Neural crest cell (in vitro differentiated cells): ENCODE measurements at regions not wholly inside any gene's neighbourhood (a gene's known extent, or its start where the extent isn't known, plus 50 kb on each side); places are given as distances from the start of the nearest gene placed in this dataset.

Experiments used
- DNase-seq: peaks from one replicate; pipeline ENCODE4 v3.0.0; 2021; ENCODE audit warnings: low read depth, mixed read lengths, low spot score
- H3K27ac Mint-ChIP-seq: one replicate; pipeline ENCODE4 v1.8.0; 2021; ENCODE audit warnings: mild to moderate bottlenecking, mixed read lengths; ENCODE audit not compliant: unreplicated experiment
- H3K27me3 Mint-ChIP-seq: 2 replicates; pipeline ENCODE4 v1.8.0; 2021; ENCODE audit warnings: low read depth, mild to moderate bottlenecking, mixed read lengths
- H3K36me3 Mint-ChIP-seq: 2 replicates; pipeline ENCODE4 v1.8.0; 2021; ENCODE audit warnings: low read depth, mild to moderate bottlenecking, mixed read lengths
- H3K4me1 Mint-ChIP-seq: 2 replicates; pipeline ENCODE4 v1.8.0; 2021; ENCODE audit warnings: mixed read lengths
- H3K4me3 Mint-ChIP-seq: one replicate; pipeline ENCODE4 v1.8.0; 2021; ENCODE audit warnings: mild to moderate bottlenecking, mixed read lengths
- H3K9me3 Mint-ChIP-seq: 2 replicates; pipeline ENCODE4 v1.8.0; 2021; ENCODE audit warnings: mixed read lengths
- TF ChIP-seq, protein P1 (sequence below): fragments of 200-600 bp; sonication (generic); conservative IDR thresholded peaks from 2 replicates; pipeline ENCODE4 v1.5.0; 2021; ENCODE audit warnings: antibody characterized with exemption, mild to moderate bottlenecking

DNA sequence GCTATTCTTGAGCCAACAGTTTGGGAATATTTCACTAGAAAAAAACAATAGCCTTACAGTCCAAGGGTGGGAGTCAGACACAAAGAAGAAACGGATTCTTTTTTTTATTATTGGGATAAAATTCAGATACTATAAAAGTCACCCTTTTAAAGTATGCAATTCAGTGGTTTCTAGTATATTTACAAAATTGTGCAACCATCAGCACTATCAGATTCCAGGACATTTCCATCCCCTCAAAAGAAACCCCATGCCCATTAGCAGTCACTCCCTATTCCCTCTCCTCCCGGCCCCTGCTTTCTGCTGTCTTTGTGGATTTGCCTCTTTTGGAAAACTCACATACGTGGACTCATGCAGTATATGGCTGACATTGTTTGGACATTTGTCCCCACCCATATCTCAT lies 134.4 kb downstream of the C16orf95 start:
- TF ChIP-seq, protein P1, sequence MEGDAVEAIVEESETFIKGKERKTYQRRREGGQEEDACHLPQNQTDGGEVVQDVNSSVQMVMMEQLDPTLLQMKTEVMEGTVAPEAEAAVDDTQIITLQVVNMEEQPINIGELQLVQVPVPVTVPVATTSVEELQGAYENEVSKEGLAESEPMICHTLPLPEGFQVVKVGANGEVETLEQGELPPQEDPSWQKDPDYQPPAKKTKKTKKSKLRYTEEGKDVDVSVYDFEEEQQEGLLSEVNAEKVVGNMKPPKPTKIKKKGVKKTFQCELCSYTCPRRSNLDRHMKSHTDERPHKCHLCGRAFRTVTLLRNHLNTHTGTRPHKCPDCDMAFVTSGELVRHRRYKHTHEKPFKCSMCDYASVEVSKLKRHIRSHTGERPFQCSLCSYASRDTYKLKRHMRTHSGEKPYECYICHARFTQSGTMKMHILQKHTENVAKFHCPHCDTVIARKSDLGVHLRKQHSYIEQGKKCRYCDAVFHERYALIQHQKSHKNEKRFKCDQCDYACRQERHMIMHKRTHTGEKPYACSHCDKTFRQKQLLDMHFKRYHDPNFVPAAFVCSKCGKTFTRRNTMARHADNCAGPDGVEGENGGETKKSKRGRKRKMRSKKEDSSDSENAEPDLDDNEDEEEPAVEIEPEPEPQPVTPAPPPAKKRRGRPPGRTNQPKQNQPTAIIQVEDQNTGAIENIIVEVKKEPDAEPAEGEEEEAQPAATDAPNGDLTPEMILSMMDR, result no peak
- no peak for DNase-seq
- Mint-ChIP-seq H3K4me1 (peaks cover 34% of the 10 kb centered on the region), H3K27me3 (peaks cover 5% of the 10 kb centered on the region), H3K27ac (no peak overlapping the region), H3K4me3 (no peak overlapping the region), H3K9me3 (peaks cover 10% of the 10 kb centered on the region), H3K36me3 (peaks cover 8% of the 10 kb centered on the region)

DNA sequence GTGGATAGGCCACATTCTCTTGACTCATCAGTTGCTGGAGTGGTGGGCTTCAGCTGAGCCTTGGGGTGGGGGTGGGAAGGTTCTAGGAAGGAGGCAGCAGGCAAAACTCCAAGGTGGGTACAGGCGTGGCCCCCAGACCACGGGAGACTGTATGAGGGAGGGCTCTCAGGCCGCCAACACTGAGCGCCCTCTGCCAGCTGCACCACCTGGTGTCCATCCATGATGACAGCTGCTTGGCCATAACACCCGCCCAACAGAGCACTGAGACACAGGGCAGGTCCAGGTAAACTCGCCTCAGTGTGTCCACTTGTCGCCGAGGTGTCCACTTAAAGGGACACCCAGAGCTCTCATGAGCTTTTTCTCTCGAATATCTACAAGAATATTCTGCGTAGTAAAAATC lies 133.5 kb downstream of the C16orf95 start:
- TF ChIP-seq, protein P1, result no peak
- H3K4me3 Mint-ChIP-seq, result no peak overlapping the region
- peaks cover 11% of the 10 kb centered on the region for H3K9me3 Mint-ChIP-seq
- no peak overlapping the region for H3K27ac Mint-ChIP-seq
- no peak for DNase-seq
- H3K27me3 Mint-ChIP-seq, result no peaks in the 10 kb centered on the region
- peaks cover 29% of the 10 kb centered on the region for H3K4me1 Mint-ChIP-seq
- H3K36me3 Mint-ChIP-seq, result peaks cover 8% of the 10 kb centered on the region

DNA sequence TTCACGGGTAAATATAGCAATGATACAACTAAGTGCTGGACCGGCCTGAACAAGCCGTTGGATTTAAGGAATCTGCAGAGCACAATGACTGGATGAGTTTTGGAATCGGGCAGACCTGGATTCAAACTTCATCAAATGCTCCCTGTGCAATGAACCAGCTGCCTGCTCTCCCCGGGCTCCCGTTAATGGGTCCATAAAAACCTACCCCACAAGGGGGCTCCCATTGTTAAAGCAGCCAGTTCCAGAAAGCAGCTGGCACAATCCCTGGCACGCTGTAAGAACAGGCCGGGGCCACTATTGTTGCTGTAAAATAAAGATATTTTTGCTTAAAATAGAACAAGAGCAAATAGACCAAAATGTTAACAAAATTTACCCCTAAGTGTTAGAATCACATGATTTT lies 131.9 kb downstream of the C16orf95 start:
- peaks cover 8% of the 10 kb centered on the region for H3K36me3 Mint-ChIP-seq
- no peak overlapping the region for H3K27ac Mint-ChIP-seq
- H3K4me3 Mint-ChIP-seq, result no peak overlapping the region
- H3K4me1 Mint-ChIP-seq, result peaks cover 26% of the 10 kb centered on the region
- DNase-seq, result no peak
- TF ChIP-seq, protein P1, result no peak
- peaks cover 11% of the 10 kb centered on the region for H3K9me3 Mint-ChIP-seq
- no peaks in the 10 kb centered on the region for H3K27me3 Mint-ChIP-seq

DNA sequence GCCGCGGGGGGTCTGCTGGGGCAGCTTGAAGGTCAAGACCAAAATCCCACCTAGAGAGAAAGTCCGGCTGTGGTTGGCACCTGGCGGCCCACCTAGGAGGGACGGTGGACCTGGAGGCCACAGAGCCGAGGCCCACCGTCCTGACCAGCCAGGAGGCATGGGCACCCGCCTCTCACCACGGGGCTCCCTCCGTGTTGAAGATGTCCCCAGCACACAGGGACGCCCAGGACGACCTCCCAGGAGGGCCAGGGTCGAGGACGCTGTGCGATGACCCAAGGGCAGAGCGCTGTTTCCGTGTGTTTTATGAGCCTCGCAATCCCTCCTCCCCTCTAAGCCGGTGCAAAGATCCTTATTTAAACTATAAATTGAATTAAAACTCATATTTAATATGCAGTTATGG lies 131.2 kb downstream of the C16orf95 start:
- H3K36me3 Mint-ChIP-seq, result peaks cover 8% of the 10 kb centered on the region
- H3K27ac Mint-ChIP-seq, result no peak overlapping the region
- DNase-seq, result no peak
- peaks cover 23% of the 10 kb centered on the region for H3K4me1 Mint-ChIP-seq
- no peaks in the 10 kb centered on the region for H3K27me3 Mint-ChIP-seq
- TF ChIP-seq, protein P1, result no peak
- no peak overlapping the region for H3K4me3 Mint-ChIP-seq
- peaks cover 13% of the 10 kb centered on the region for H3K9me3 Mint-ChIP-seq

DNA sequence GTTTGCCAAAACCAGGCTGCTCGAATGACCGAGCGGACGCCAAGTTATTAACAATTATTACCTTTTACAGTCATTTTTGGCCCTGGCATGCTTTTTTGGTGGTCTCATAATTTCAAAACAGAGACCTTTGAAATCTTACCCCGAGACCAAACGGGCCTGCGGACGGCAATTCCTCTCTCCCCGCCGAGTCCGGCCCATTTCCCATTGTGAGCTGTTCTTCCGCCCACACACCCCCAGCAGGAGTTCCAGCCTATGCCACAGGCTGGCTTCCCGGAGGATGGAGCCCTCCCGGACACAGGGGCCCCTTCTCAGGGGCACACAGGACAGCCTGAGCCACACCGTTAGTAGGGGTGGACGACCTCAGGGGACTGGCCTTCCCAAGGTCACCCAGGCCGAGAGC lies 130.7 kb downstream of the C16orf95 start:
- Mint-ChIP-seq H3K36me3 (peaks cover 8% of the 10 kb centered on the region), H3K4me1 (peaks cover 23% of the 10 kb centered on the region), H3K4me3 (no peak overlapping the region), H3K9me3 (peaks cover 13% of the 10 kb centered on the region), H3K27ac (no peak overlapping the region), H3K27me3 (no peaks in the 10 kb centered on the region)
- TF ChIP-seq, protein P1, result no peak
- DNase-seq, result no peak
